Activated CD8-positive, alpha-beta T cell treated with anti-CD3 and anti-CD28 coated beads for 36 hours (primary cell): ENCODE measurements at regions not wholly inside any gene's neighbourhood (a gene's known extent, or its start where the extent isn't known, plus 50 kb on each side); places are given as distances from the start of the nearest gene placed in this dataset.

Source experiments
- ATAC-seq: fragments of 200-7000 bp; cut with Tn5 transposase; one replicate; pipeline ENCODE4 v1.10.0; 2021; ENCODE audit warnings: mild to moderate bottlenecking, moderate library complexity
- CTCF ChIA-PET: fragments of 350-600 bp; sonication (Branson Sonifier 250); formaldehyde crosslinking; loops from one replicate; lab custom pipeline; 2021; ENCODE audit warnings: antibody characterized with exemption; lab: Charles Lee
- POLR2A ChIA-PET: fragments of 350-600 bp; sonication (Branson Sonifier 250); formaldehyde crosslinking; loops from one replicate; lab custom pipeline; 2021; ENCODE audit warnings: antibody characterized with exemption; lab: Charles Lee
- DNase-seq: peaks from one replicate; pipeline ENCODE4 v3.0.0-alpha.2; 2020
- H3K27ac Mint-ChIP-seq: one replicate; pipeline ENCODE4 v1.8.0; 2021; ENCODE audit warnings: mild to moderate bottlenecking, mixed read lengths
- H3K27me3 Mint-ChIP-seq: one replicate; pipeline ENCODE4 v1.8.0; 2021; ENCODE audit warnings: mixed read lengths
- H3K36me3 Mint-ChIP-seq: one replicate; pipeline ENCODE4 v1.8.0; 2021; ENCODE audit warnings: low read depth, mixed read lengths
- H3K4me1 Mint-ChIP-seq: one replicate; pipeline ENCODE4 v1.8.0; 2021; ENCODE audit warnings: low read depth, mixed read lengths
- H3K4me3 Mint-ChIP-seq: one replicate; pipeline ENCODE4 v1.8.0; 2021; ENCODE audit warnings: mild to moderate bottlenecking, moderate library complexity, mixed read lengths
- H3K9me3 Mint-ChIP-seq: one replicate; pipeline ENCODE4 v1.8.0; 2021; ENCODE audit warnings: mixed read lengths
- CTCF ChIP-seq: fragments of 200-600 bp; IDR thresholded peaks from one replicate; pipeline ENCODE4 v1.8.0; 2022; ENCODE audit warnings: antibody characterized with exemption, mild to moderate bottlenecking
- intact Hi-C: fragments of 100-400 bp; cut with micrococcal nuclease; formaldehyde crosslinking; loops from one replicate; pipeline ENCODE4 v1.10.0; 2022

- Mint-ChIP-seq H3K27me3 (peaks cover 2% of the 10 kb centered on the region), H3K36me3 (no peaks in the 10 kb centered on the region), H3K27ac (no peak overlapping the region), H3K4me1 (no peaks in the 10 kb centered on the region), H3K9me3 (no peaks in the 10 kb centered on the region), H3K4me3 (no peak overlapping the region)
- TF ChIP-seq CTCF = peak; percentile 26
- DNase-seq = no peak
- ChIA-PET CTCF (interaction anchor here (0.5 to 2.2 kb wide), 49 partner anchors 9 to 1591 kb away, joined by 3 to 23 read pairs (median 3); no protein-coding TSS in a partner anchor), POLR2A (no interaction called here)
- intact Hi-C loops = loop anchor here (10.0 kb wide), 2 partner anchors 308 to 1078 kb away; no protein-coding TSS in a partner anchor
- no peak for ATAC-seq
Measured at GRCh38 chr18:45213040-45213333, 402.3 kb upstream of the SLC14A2 start.

- no peak for ATAC-seq
- H3K27me3 Mint-ChIP-seq = peaks cover 9% of the 10 kb centered on the region
- no peaks in the 10 kb centered on the region for H3K36me3 Mint-ChIP-seq
- TF ChIP-seq CTCF = no peak
- no peaks in the 10 kb centered on the region for H3K4me1 Mint-ChIP-seq
- H3K9me3 Mint-ChIP-seq = no peaks in the 10 kb centered on the region
- no peak overlapping the region for H3K27ac Mint-ChIP-seq
- ChIA-PET POLR2A (no interaction called here), CTCF (no interaction called here)
- DNase-seq = no peak
- intact Hi-C loops = loop anchor here (10.0 kb wide), 2 partner anchors 314 to 1084 kb away; no protein-coding TSS in a partner anchor
- H3K4me3 Mint-ChIP-seq = no peak overlapping the region
Measured at GRCh38 chr18:45218436-45218835, 396.8 kb upstream of the SLC14A2 start.

- ChIA-PET CTCF (interaction anchor here (3.2 kb wide), 1 partner anchor 8 kb away, joined by 23 read pairs; no protein-coding TSS in a partner anchor), POLR2A (no interaction called here)
- Mint-ChIP-seq H3K27ac (no peak overlapping the region), H3K9me3 (no peaks in the 10 kb centered on the region), H3K27me3 (peaks cover 9% of the 10 kb centered on the region), H3K4me1 (no peaks in the 10 kb centered on the region), H3K36me3 (no peaks in the 10 kb centered on the region), H3K4me3 (no peak overlapping the region)
- no peak for TF ChIP-seq CTCF
- intact Hi-C loops = no loop called here
- ATAC-seq = no peak
- no peak for DNase-seq
Measured at GRCh38 chr18:45221363-45221762, 393.9 kb upstream of the SLC14A2 start.

GRCh38 chr18:45222180-45222579 lies 393.1 kb upstream of the SLC14A2 start:
- ChIA-PET CTCF (interaction anchor here (3.2 kb wide), 1 partner anchor 9 kb away, joined by 23 read pairs; no protein-coding TSS in a partner anchor), POLR2A (no interaction called here)
- H3K4me1 Mint-ChIP-seq = no peaks in the 10 kb centered on the region
- no peak for ATAC-seq
- intact Hi-C loops = no loop called here
- no peak for TF ChIP-seq CTCF
- no peak overlapping the region for H3K4me3 Mint-ChIP-seq
- H3K36me3 Mint-ChIP-seq = no peaks in the 10 kb centered on the region
- no peak for DNase-seq
- no peak overlapping the region for H3K27ac Mint-ChIP-seq
- no peaks in the 10 kb centered on the region for H3K9me3 Mint-ChIP-seq
- H3K27me3 Mint-ChIP-seq = peaks cover 7% of the 10 kb centered on the region

GRCh38 chr18:45227001-45227742 lies 388.1 kb upstream of the SLC14A2 start:
- Mint-ChIP-seq H3K36me3 (no peaks in the 10 kb centered on the region), H3K27ac (no peak overlapping the region), H3K4me3 (no peak overlapping the region), H3K27me3 (peaks cover 3% of the 10 kb centered on the region), H3K4me1 (no peaks in the 10 kb centered on the region), H3K9me3 (no peaks in the 10 kb centered on the region)
- DNase-seq (no peak), ATAC-seq (no peak)
- POLR2A ChIA-PET = interaction anchor here (0.6 kb wide), 1 partner anchor 231 kb away, joined by 3 read pairs; no protein-coding TSS in a partner anchor
- intact Hi-C loops = no loop called here
- CTCF ChIA-PET = interaction anchor here (2.4 kb wide), 1 partner anchor 14 kb away, joined by 10 read pairs; no protein-coding TSS in a partner anchor
- no peak for TF ChIP-seq CTCF
